HEK293 (cell line): ENCODE measurements at regions not wholly inside any gene's neighbourhood (a gene's known extent, or its start where the extent isn't known, plus 50 kb on each side); places are given as distances from the start of the nearest gene placed in this dataset.

Source experiments
- CTCF ChIA-PET: fragments of 350-600 bp; formaldehyde crosslinking; extraction: SDS; loops from one replicate; lab custom pipeline; 2021; ENCODE audit warnings: antibody characterized with exemption; lab: Yijun Ruan, JAX
- POLR2A ChIA-PET: fragments of 300-600 bp; formaldehyde crosslinking; extraction: SDS; loops from one replicate; lab custom pipeline; 2020; ENCODE audit warnings: antibody characterized with exemption, inconsistent platforms; lab: Yijun Ruan, JAX
- H3K27ac ChIP-seq: fragments of 200-500 bp; sonication (Bioruptor generic); 2 replicates; pipeline ENCODE4 v1.5.1; 2014; ENCODE audit warnings: low read depth, low read length, control low read depth, inconsistent platforms; ENCODE audit errors: extremely low read depth
- H3K36me3 ChIP-seq, 2 experiments: fragments of 200-500 bp in 1 of 2; sonication (Bioruptor generic) in 1 of 2; 1 replicate in 1 of 2; 2 replicates in 1 of 2; pipeline ENCODE4 v1.5.1; 2014 to 2017; ENCODE audit warnings: inconsistent platforms in 2 of 2, low read length in 2 of 2; ENCODE audit not compliant: control insufficient read depth in 2 of 2, insufficient read depth in 1 of 2
- H3K4me1 ChIP-seq: fragments of 200-500 bp; sonication (Bioruptor generic); 2 replicates; pipeline ENCODE4 v1.5.1; 2014; ENCODE audit warnings: mild to moderate bottlenecking, low read length, inconsistent platforms; ENCODE audit not compliant: control insufficient read depth, insufficient read depth
- H3K4me3 ChIP-seq: 2 replicates; pipeline ENCODE4 v1.5.1; 2011; ENCODE audit warnings: low read depth, mild to moderate bottlenecking, control low read depth, low read length, moderate library complexity
- H3K9me3 ChIP-seq: fragments of 200-500 bp; sonication (Bioruptor generic); 2 replicates; pipeline ENCODE4 v1.5.1; 2014; ENCODE audit warnings: low read depth, low read length, inconsistent platforms; ENCODE audit not compliant: control insufficient read depth, insufficient read depth
- FEZF1 ChIP-seq: fragments of 450-650 bp; formaldehyde crosslinking; IDR thresholded peaks from 2 replicates; pipeline ENCODE4 v1.5.1; 2016; ENCODE audit warnings: missing biosample characterization, missing genetic modification characterization
- GLIS1 ChIP-seq: fragments of 450-650 bp; formaldehyde crosslinking; IDR thresholded peaks from 2 replicates; pipeline ENCODE4 v1.5.1; 2016; ENCODE audit warnings: missing biosample characterization, missing genetic modification characterization
- HOXA7 ChIP-seq: sonication (generic); formaldehyde crosslinking; IDR thresholded peaks from 2 replicates; pipeline ENCODE4 v1.8.1; 2022; ENCODE audit warnings: missing genetic modification reagents, borderline replicate concordance
- KLF1 ChIP-seq: fragments of 450-650 bp; formaldehyde crosslinking; IDR thresholded peaks from 2 replicates; pipeline ENCODE4 v1.5.1; 2016; ENCODE audit warnings: missing biosample characterization, missing genetic modification characterization
- KLF16 ChIP-seq: fragments of 450-650 bp; formaldehyde crosslinking; IDR thresholded peaks from 2 replicates; pipeline ENCODE4 v1.5.1; 2017; ENCODE audit warnings: missing biosample characterization, missing genetic modification characterization
- KLF9 ChIP-seq: fragments of 450-650 bp; formaldehyde crosslinking; IDR thresholded peaks from 2 replicates; pipeline ENCODE4 v1.5.1; 2016; ENCODE audit warnings: missing biosample characterization, missing genetic modification characterization, low read depth
- SCRT1 ChIP-seq: fragments of 450-650 bp; formaldehyde crosslinking; IDR thresholded peaks from 2 replicates; pipeline ENCODE4 v1.5.1; 2016; ENCODE audit warnings: missing biosample characterization, missing genetic modification characterization, borderline replicate concordance
- SETDB1 ChIP-seq: IDR thresholded peaks from one replicate; pipeline ENCODE4 v1.6.1; 2017; ENCODE audit warnings: mild to moderate bottlenecking, low read length, moderate library complexity, mixed read lengths; ENCODE audit not compliant: insufficient read length
- SP7 ChIP-seq: fragments of 450-650 bp; formaldehyde crosslinking; IDR thresholded peaks from 2 replicates; pipeline ENCODE4 v1.5.1; 2016; ENCODE audit warnings: missing biosample characterization, missing genetic modification characterization
- TRIM28 ChIP-seq: IDR thresholded peaks from 2 replicates; pipeline ENCODE4 v1.6.1; 2011; ENCODE audit warnings: low read length, control low read depth, borderline replicate concordance
- WT1 ChIP-seq: fragments of 450-650 bp; formaldehyde crosslinking; IDR thresholded peaks from 2 replicates; pipeline ENCODE4 v1.5.1; 2016; ENCODE audit warnings: missing biosample characterization, missing genetic modification characterization
- YY1 ChIP-seq: fragments of 450-650 bp; formaldehyde crosslinking; IDR thresholded peaks from 2 replicates; pipeline ENCODE4 v1.5.1; 2018; ENCODE audit warnings: missing biosample characterization, missing genetic modification characterization
- YY2 ChIP-seq: fragments of 450-650 bp; formaldehyde crosslinking; IDR thresholded peaks from 2 replicates; pipeline ENCODE4 v1.5.1; 2016; ENCODE audit warnings: missing biosample characterization, missing genetic modification characterization
- ZBTB49 ChIP-seq: fragments of 450-650 bp; formaldehyde crosslinking; IDR thresholded peaks from 2 replicates; pipeline ENCODE4 v1.5.1; 2016; ENCODE audit warnings: missing biosample characterization, missing genetic modification characterization, low read depth
- ZNF132 ChIP-seq: fragments of 450-650 bp; formaldehyde crosslinking; IDR thresholded peaks from 2 replicates; pipeline ENCODE4 v1.5.1; 2017; ENCODE audit warnings: missing biosample characterization, missing genetic modification characterization, borderline replicate concordance
- ZNF138 ChIP-seq: fragments of 450-650 bp; formaldehyde crosslinking; IDR thresholded peaks from 2 replicates; pipeline ENCODE4 v1.5.1; 2016; ENCODE audit warnings: missing biosample characterization, missing genetic modification characterization, borderline replicate concordance
- ZNF148 ChIP-seq: fragments of 450-650 bp; formaldehyde crosslinking; IDR thresholded peaks from 2 replicates; pipeline ENCODE4 v1.5.0; 2017; ENCODE audit warnings: missing biosample characterization, missing genetic modification characterization, borderline replicate concordance
- ZNF175 ChIP-seq: fragments of 450-650 bp; formaldehyde crosslinking; IDR thresholded peaks from 2 replicates; pipeline ENCODE4 v1.5.1; 2016; ENCODE audit warnings: missing biosample characterization, missing genetic modification characterization
- ZNF214 ChIP-seq: fragments of 450-650 bp; formaldehyde crosslinking; IDR thresholded peaks from 2 replicates; pipeline ENCODE4 v1.5.1; 2017; ENCODE audit warnings: missing biosample characterization, mild to moderate bottlenecking, missing genetic modification characterization, borderline replicate concordance
- ZNF248 ChIP-seq: fragments of 450-650 bp; formaldehyde crosslinking; IDR thresholded peaks from 2 replicates; pipeline ENCODE4 v1.5.1; 2017; ENCODE audit warnings: missing biosample characterization, missing genetic modification characterization
- ZNF416 ChIP-seq: fragments of 450-650 bp; formaldehyde crosslinking; IDR thresholded peaks from 2 replicates; pipeline ENCODE4 v1.5.1; 2016; ENCODE audit warnings: missing biosample characterization, missing genetic modification characterization
- ZNF513 ChIP-seq: fragments of 450-650 bp; IDR thresholded peaks from 2 replicates; pipeline ENCODE4 v1.5.1; 2018; ENCODE audit warnings: missing biosample characterization, missing genetic modification characterization
- ZNF585B ChIP-seq: fragments of 450-650 bp; formaldehyde crosslinking; IDR thresholded peaks from 2 replicates; pipeline ENCODE4 v1.5.1; 2016; ENCODE audit warnings: missing biosample characterization, missing genetic modification characterization
- ZNF596 ChIP-seq: fragments of 450-650 bp; IDR thresholded peaks from 2 replicates; pipeline ENCODE4 v1.5.0; 2018; ENCODE audit warnings: missing biosample characterization, mild to moderate bottlenecking, missing genetic modification characterization, moderate library complexity
- ZNF624 ChIP-seq: fragments of 450-650 bp; formaldehyde crosslinking; IDR thresholded peaks from 2 replicates; pipeline ENCODE4 v1.5.1; 2017; ENCODE audit warnings: missing biosample characterization, missing genetic modification characterization
- ZNF626 ChIP-seq: fragments of 450-650 bp; sonication (Bioruptor Pico); formaldehyde crosslinking; IDR thresholded peaks from 2 replicates; pipeline ENCODE4 v1.5.1; 2018; ENCODE audit warnings: missing biosample characterization, missing genetic modification characterization, inconsistent platforms
- ZNF660 ChIP-seq: fragments of 450-650 bp; IDR thresholded peaks from 2 replicates; pipeline ENCODE4 v1.5.1; 2018; ENCODE audit warnings: missing biosample characterization, mild to moderate bottlenecking, missing genetic modification characterization
- ZNF664 ChIP-seq: fragments of 450-650 bp; formaldehyde crosslinking; IDR thresholded peaks from 2 replicates; pipeline ENCODE4 v1.5.1; 2016; ENCODE audit warnings: missing biosample characterization, missing genetic modification characterization
- ZNF707 ChIP-seq: fragments of 450-650 bp; formaldehyde crosslinking; IDR thresholded peaks from 2 replicates; pipeline ENCODE4 v1.5.1; 2016; ENCODE audit warnings: missing biosample characterization, missing genetic modification characterization
- ZNF777 ChIP-seq: fragments of 450-650 bp; formaldehyde crosslinking; IDR thresholded peaks from 2 replicates; pipeline ENCODE4 v1.5.1; 2017; ENCODE audit warnings: missing biosample characterization, missing genetic modification characterization, borderline replicate concordance
- ZNF785 ChIP-seq: fragments of 450-650 bp; formaldehyde crosslinking; IDR thresholded peaks from 2 replicates; pipeline ENCODE4 v1.5.1; 2016; ENCODE audit warnings: missing biosample characterization, missing genetic modification characterization
- ZNF830 ChIP-seq: fragments of 450-650 bp; IDR thresholded peaks from 2 replicates; pipeline ENCODE4 v1.5.0; 2018; ENCODE audit warnings: missing biosample characterization, missing genetic modification characterization, low read depth, mild to moderate bottlenecking, moderate library complexity
- ZNF837 ChIP-seq: fragments of 450-650 bp; formaldehyde crosslinking; IDR thresholded peaks from 2 replicates; pipeline ENCODE4 v1.5.1; 2016; ENCODE audit warnings: missing biosample characterization, missing genetic modification characterization
- ZXDB ChIP-seq: fragments of 450-650 bp; formaldehyde crosslinking; IDR thresholded peaks from 2 replicates; pipeline ENCODE4 v1.5.1; 2016; ENCODE audit warnings: missing biosample characterization, missing genetic modification characterization

GRCh38 chr6:87784690-87785089 is 82.7 kb upstream of the AKIRIN2 start:
- H3K4me1 ChIP-seq, result peaks cover 3% of the 10 kb centered on the region; the same call in 1 of the 2 replicates
- TF ChIP-seq KLF9 (tag by site-specific recombination), result no peak
- TF ChIP-seq ZNF785 (tag by site-specific recombination), result no peak
- no peak for TF ChIP-seq ZNF416 (tag by site-specific recombination)
- TF ChIP-seq ZNF777 (tag by site-specific recombination), result no peak
- no peak for TF ChIP-seq ZNF214 (tag by site-specific recombination)
- TF ChIP-seq ZNF596 (tag by site-specific recombination), result no peak
- TF ChIP-seq ZNF830 (tag by site-specific recombination), result no peak
- no peak for TF ChIP-seq ZNF707 (tag by site-specific recombination)
- no peak for TF ChIP-seq WT1 (tag by site-specific recombination)
- no peak for TF ChIP-seq ZNF148
- no peak for TF ChIP-seq FEZF1
- no peak for TF ChIP-seq ZNF585B (tag by site-specific recombination)
- no peak for TF ChIP-seq ZNF138 (tag by site-specific recombination)
- TF ChIP-seq GLIS1 (tag by site-specific recombination), result no peak
- TF ChIP-seq ZNF132, result no peak
- no peak for TF ChIP-seq KLF1
- no peak for TF ChIP-seq ZNF660 (tag by site-specific recombination)
- no peak for TF ChIP-seq ZNF664 (tag by site-specific recombination)
- no peak for TF ChIP-seq ZNF513 (tag by site-specific recombination)
- ChIA-PET CTCF (interaction anchor here (0.5 kb wide), 1 partner anchor 463 kb away, joined by 4 read pairs; no protein-coding TSS in a partner anchor), POLR2A (no interaction called here)
- H3K9me3 ChIP-seq, result no peaks in the 10 kb centered on the region
- H3K4me3 ChIP-seq, result no peak overlapping the region
- H3K36me3 ChIP-seq, result no peaks in the 10 kb centered on the region
- H3K27ac ChIP-seq, result no peak overlapping the region

- Histone ChIP-seq H3K27ac (no peak overlapping the region), H3K4me1 (peaks cover under 1% of the 10 kb centered on the region; the same call in 1 of the 2 replicates), H3K36me3 (no peaks in the 10 kb centered on the region), H3K9me3 (no peaks in the 10 kb centered on the region), H3K4me3 (no peak overlapping the region)
- ChIA-PET CTCF (interaction anchor here (0.7 kb wide), 1 partner anchor 11 kb away, joined by 3 read pairs; no protein-coding TSS in a partner anchor), POLR2A (no interaction called here)
- TF ChIP-seq ZNF626 (tag by site-specific recombination) (no peak), ZNF175 (no peak), KLF16 (tag by site-specific recombination) (no peak), HOXA7 (no peak), ZNF624 (tag by site-specific recombination) (no peak), ZNF837 (no peak), ZNF660 (tag by site-specific recombination) (no peak), ZXDB (tag by site-specific recombination) (no peak), SP7 (tag by site-specific recombination) (no peak), FEZF1 (no peak), TRIM28 (no peak), ZNF248 (tag by site-specific recombination) (no peak), YY1 (tag by site-specific recombination) (no peak), SETDB1 (no peak), ZBTB49 (tag by site-specific recombination) (no peak), YY2 (tag by site-specific recombination) (no peak), SCRT1 (no peak)
- TF ChIP-seq, all 188 proteins: peak for 0
Measured at GRCh38 chr6:87784051-87784450, 82.0 kb upstream of the AKIRIN2 start.
